ENCODE measurements at regions not wholly inside any gene's neighbourhood (a gene's known extent, or its start where the extent isn't known, plus 50 kb on each side); places are given as distances from the start of the nearest gene placed in this dataset.

- Histone ChIP-seq H3K9ac (ENCODE audit: low read depth in 1 of 2, low read length in 2 of 2) (no peak overlapping the region), H3K27ac (ENCODE audit: low read depth in 1 of 2, low read length in 2 of 2) (no peak overlapping the region), H3K9me3 (ENCODE audit: control insufficient read depth in 4 of 4, low read length in 3 of 4) (no peaks in the 10 kb centered on the region), H3K4me1 (ENCODE audit: control insufficient read depth in 4 of 4, insufficient read depth in 4 of 4, low read length in 3 of 4) (peaks cover 0 to 3% (median 1%) of the 10 kb centered on the region in 4 donors), H3K36me3 (ENCODE audit: control insufficient read depth in 4 of 4, insufficient read depth in 3 of 4, low read depth in 1 of 4, low read length in 3 of 4) (no peaks in the 10 kb centered on the region), H3K4me3 (ENCODE audit: low read depth in 1 of 3, low read length in 3 of 3) (no peak overlapping the region), H3K27me3 (ENCODE audit: control insufficient read depth in 4 of 4, insufficient read depth in 4 of 4, low read length in 3 of 4) (no peaks in the 10 kb centered on the region)
- TF ChIP-seq CTCF (IDR thresholded peaks at IDR 0.05; ENCODE audit: low read depth, low read length, missing input control) (peak; percentile 77), RAD21 (IDR thresholded peaks at IDR 0.05) (peak; percentile 93 to 97), GABPA (IDR thresholded peaks at IDR 0.05 in 1 of 2, conservative IDR thresholded peaks at IDR 0.05 in 1 of 2) (peak in 1 of 2 donors; percentile 40), MAX (IDR thresholded peaks at IDR 0.05) (no peak)
- WGBS: 30% methylated on average over 14 of the region's 14 CpGs
- DNase-seq (ENCODE audit: low spot score): peak; percentile 47
These were observed 390.4 kb upstream of the LMCD1 start for GRCh38 chr3:8110966-8111798.

GRCh38 chr3:8112587-8112986, 389.0 kb upstream of the LMCD1 start:
- peaks cover 0 to 3% (median 1%) of the 10 kb centered on the region in 4 donors for H3K4me1 ChIP-seq (ENCODE audit: control insufficient read depth in 4 of 4, insufficient read depth in 4 of 4, low read length in 3 of 4)
- WGBS: 56% methylated on average over 7 of the region's 7 CpGs
- H3K9ac ChIP-seq (ENCODE audit: low read depth in 1 of 2, low read length in 2 of 2): no peak overlapping the region
- H3K36me3 ChIP-seq (ENCODE audit: control insufficient read depth in 4 of 4, insufficient read depth in 3 of 4, low read depth in 1 of 4, low read length in 3 of 4): no peaks in the 10 kb centered on the region
- no peak overlapping the region for H3K4me3 ChIP-seq (ENCODE audit: low read depth in 1 of 3, low read length in 3 of 3)
- no peaks in the 10 kb centered on the region for H3K27me3 ChIP-seq (ENCODE audit: control insufficient read depth in 4 of 4, insufficient read depth in 4 of 4, low read length in 3 of 4)
- no peak overlapping the region for H3K27ac ChIP-seq (ENCODE audit: low read depth in 1 of 2, low read length in 2 of 2)
- H3K9me3 ChIP-seq (ENCODE audit: control insufficient read depth in 4 of 4, low read length in 3 of 4): no peaks in the 10 kb centered on the region
- no peak for TF ChIP-seq SP1 (IDR thresholded peaks at IDR 0.05)
- TF ChIP-seq REST (IDR thresholded peaks at IDR 0.05): no peak
- TF ChIP-seq EGR1 (IDR thresholded peaks at IDR 0.05; ENCODE audit: low read depth in 2 of 2): no peak
- TF ChIP-seq CTCF (IDR thresholded peaks at IDR 0.05; ENCODE audit: low read depth, low read length, missing input control): no peak
- TF ChIP-seq YY1 (IDR thresholded peaks at IDR 0.05): no peak
- TF ChIP-seq JUND (IDR thresholded peaks at IDR 0.05): no peak
- TF ChIP-seq ZBTB33 (IDR thresholded peaks at IDR 0.05): no peak
- no peak for TF ChIP-seq RAD21 (IDR thresholded peaks at IDR 0.05)
- no peak for TF ChIP-seq GABPA (IDR thresholded peaks at IDR 0.05 in 1 of 2, conservative IDR thresholded peaks at IDR 0.05 in 1 of 2)
- no peak for DNase-seq (ENCODE audit: low spot score)
